Breast epithelium (tissue), 3 donors: ENCODE measurements at regions not wholly inside any gene's neighbourhood (a gene's known extent, or its start where the extent isn't known, plus 50 kb on each side); places are given as distances from the start of the nearest gene placed in this dataset.

ENCODE experiments used
- POLR2A ChIP-seq: fragments of 450-650 bp; IDR thresholded peaks from one replicate; pipeline ENCODE4 v1.6.1; 2016; ENCODE audit warnings: antibody characterized with exemption, mild to moderate bottlenecking, moderate library complexity
- POLR2AphosphoS5 ChIP-seq, 3 donors: sonication (generic); formaldehyde crosslinking; IDR thresholded peaks; one replicate each; pipeline ENCODE4 v1.6.1; 2017; ENCODE audit warnings: antibody characterized with exemption in 3 of 3
- TF ChIP-seq, protein P1 (sequence below), 3 donors: fragments of 450-650 bp; IDR thresholded peaks; one replicate each; pipeline ENCODE4 v1.5.1; 2016 to 2017; ENCODE audit warnings: antibody characterized with exemption in 3 of 3, mild to moderate bottlenecking in 3 of 3, moderate library complexity in 3 of 3

DNA sequence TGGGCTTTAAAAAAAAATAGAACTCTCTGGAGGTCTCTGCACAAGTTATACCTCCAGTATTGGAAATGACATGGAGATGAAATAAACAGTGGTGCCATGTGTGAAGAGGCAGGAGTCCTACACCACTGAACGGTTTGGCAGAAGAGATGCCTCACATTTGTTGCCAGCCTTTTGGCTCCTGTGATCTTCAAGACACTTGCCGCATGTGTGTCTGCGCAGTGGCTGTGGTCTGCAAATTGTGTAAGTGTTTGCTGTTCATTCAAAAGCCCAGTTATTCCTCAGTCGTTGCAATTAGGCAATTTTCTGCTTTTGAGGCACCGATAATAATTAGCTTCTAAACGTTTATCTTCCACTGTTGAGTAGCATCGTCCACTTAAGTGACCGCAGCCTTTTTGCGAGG lies 319.1 kb downstream of the BRD1 start:
- TF ChIP-seq, protein P1, sequence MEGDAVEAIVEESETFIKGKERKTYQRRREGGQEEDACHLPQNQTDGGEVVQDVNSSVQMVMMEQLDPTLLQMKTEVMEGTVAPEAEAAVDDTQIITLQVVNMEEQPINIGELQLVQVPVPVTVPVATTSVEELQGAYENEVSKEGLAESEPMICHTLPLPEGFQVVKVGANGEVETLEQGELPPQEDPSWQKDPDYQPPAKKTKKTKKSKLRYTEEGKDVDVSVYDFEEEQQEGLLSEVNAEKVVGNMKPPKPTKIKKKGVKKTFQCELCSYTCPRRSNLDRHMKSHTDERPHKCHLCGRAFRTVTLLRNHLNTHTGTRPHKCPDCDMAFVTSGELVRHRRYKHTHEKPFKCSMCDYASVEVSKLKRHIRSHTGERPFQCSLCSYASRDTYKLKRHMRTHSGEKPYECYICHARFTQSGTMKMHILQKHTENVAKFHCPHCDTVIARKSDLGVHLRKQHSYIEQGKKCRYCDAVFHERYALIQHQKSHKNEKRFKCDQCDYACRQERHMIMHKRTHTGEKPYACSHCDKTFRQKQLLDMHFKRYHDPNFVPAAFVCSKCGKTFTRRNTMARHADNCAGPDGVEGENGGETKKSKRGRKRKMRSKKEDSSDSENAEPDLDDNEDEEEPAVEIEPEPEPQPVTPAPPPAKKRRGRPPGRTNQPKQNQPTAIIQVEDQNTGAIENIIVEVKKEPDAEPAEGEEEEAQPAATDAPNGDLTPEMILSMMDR (IDR thresholded peaks at IDR 0.05), result no peak
- TF ChIP-seq POLR2A (no peak), POLR2AphosphoS5 (IDR thresholded peaks at IDR 0.05) (no peak)
